ENCODE measurements at regions not wholly inside any gene's neighbourhood (a gene's known extent, or its start where the extent isn't known, plus 50 kb on each side); places are given as distances from the start of the nearest gene placed in this dataset.

- Histone ChIP-seq H3K27ac (ENCODE audit: extremely low read depth, low read depth, low read length) (no peak overlapping the region), H3K36me3 (ENCODE audit: control insufficient read depth, insufficient read depth, low read length) (no peaks in the 10 kb centered on the region), H3K4me3 (no peak overlapping the region), H2AFZ (ENCODE audit: low read depth, low read length) (no peak overlapping the region), H4K20me1 (replicated peaks; ENCODE audit: control insufficient read depth, insufficient read depth, low read length) (no peaks in the 10 kb centered on the region), H3K9me1 (ENCODE audit: control insufficient read depth, insufficient read depth, low read length) (no peaks in the 10 kb centered on the region), H3K9ac (ENCODE audit: insufficient read depth in 1 of 2, low read depth in 2 of 2, low read length in 2 of 2) (no peak overlapping the region), H3K4me1 (replicated peaks in 1 of 2; ENCODE audit: control insufficient read depth in 2 of 2, insufficient read depth in 2 of 2, low read length in 2 of 2) (peaks cover 0 to 3% of the 10 kb centered on the region in 2 experiments; a peak in 1 of 5 replicates), H3K9me3 (replicated peaks; ENCODE audit: control insufficient read depth, insufficient read depth, low read depth, low read length) (no peaks in the 10 kb centered on the region), H3K79me2 (ENCODE audit: control insufficient read depth, insufficient read depth, low read length) (no peaks in the 10 kb centered on the region), H3K27me3 (ENCODE audit: control insufficient read depth in 2 of 2, insufficient read depth in 2 of 2, low read length in 2 of 2) (no peaks in the 10 kb centered on the region), H3K4me2 (ENCODE audit: insufficient read depth, low read length) (no peak overlapping the region)
- 16% methylated on average over 3 of the region's 3 CpGs for WGBS (ENCODE audit: insufficient coverage, low coverage, missing lambda C conversion rate)
- DNase-seq (ENCODE audit: extremely low read depth in 1 of 4, low spot score in 3 of 4) (no peak), ATAC-seq (no peak), FAIRE-seq (no peak)
- TF ChIP-seq ELK3 (CRISPR knock-in tag; IDR thresholded peaks at IDR 0.05), result no peak
- TF ChIP-seq FOXM1 (IDR thresholded peaks at IDR 0.05; ENCODE audit: low read depth), result no peak
- TF ChIP-seq FOXM1 (CRISPR knock-in tag; IDR thresholded peaks at IDR 0.05; ENCODE audit: low read depth), result no peak
- no peak for TF ChIP-seq ESRRA (IDR thresholded peaks at IDR 0.05; ENCODE audit: borderline replicate concordance, low read depth)
- ChIA-PET CTCF (ENCODE audit: low intra/inter-chr PET ratio) (no interaction called here), POLR2A (interaction anchor here (0.6 kb wide), 1 partner anchor 380 kb away, joined by 3 read pairs; the partner anchor contains the start of gene RCBTB2)
- intact Hi-C loops (cut with micrococcal nuclease), result no loop called here
- in situ Hi-C loops (cut with MboI), result no loop called here
- no TSS peak for BruUV-seq (replicated peaks)
These were observed 58.3 kb upstream of the MED4 start for GRCh38 chr13:48153186-48153585.
